ENCODE measurements at regions not wholly inside any gene's neighbourhood (a gene's known extent, or its start where the extent isn't known, plus 50 kb on each side); places are given as distances from the start of the nearest gene placed in this dataset.

- TF ChIP-seq POLR2A (IDR thresholded peaks at IDR 0.05) (no peak), POLR2AphosphoS5 (IDR thresholded peaks at IDR 0.05) (no peak)
- TF ChIP-seq, protein P1, sequence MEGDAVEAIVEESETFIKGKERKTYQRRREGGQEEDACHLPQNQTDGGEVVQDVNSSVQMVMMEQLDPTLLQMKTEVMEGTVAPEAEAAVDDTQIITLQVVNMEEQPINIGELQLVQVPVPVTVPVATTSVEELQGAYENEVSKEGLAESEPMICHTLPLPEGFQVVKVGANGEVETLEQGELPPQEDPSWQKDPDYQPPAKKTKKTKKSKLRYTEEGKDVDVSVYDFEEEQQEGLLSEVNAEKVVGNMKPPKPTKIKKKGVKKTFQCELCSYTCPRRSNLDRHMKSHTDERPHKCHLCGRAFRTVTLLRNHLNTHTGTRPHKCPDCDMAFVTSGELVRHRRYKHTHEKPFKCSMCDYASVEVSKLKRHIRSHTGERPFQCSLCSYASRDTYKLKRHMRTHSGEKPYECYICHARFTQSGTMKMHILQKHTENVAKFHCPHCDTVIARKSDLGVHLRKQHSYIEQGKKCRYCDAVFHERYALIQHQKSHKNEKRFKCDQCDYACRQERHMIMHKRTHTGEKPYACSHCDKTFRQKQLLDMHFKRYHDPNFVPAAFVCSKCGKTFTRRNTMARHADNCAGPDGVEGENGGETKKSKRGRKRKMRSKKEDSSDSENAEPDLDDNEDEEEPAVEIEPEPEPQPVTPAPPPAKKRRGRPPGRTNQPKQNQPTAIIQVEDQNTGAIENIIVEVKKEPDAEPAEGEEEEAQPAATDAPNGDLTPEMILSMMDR (IDR thresholded peaks at IDR 0.05) = no peak
Observed at GRCh38 chr14:71638523-71639196, 293.6 kb upstream of the RGS6 start.

All from stomach (tissue), 4 donors.